IMR-90 (cell line): ENCODE measurements at regions not wholly inside any gene's neighbourhood (a gene's known extent, or its start where the extent isn't known, plus 50 kb on each side); places are given as distances from the start of the nearest gene placed in this dataset.

ENCODE experiments used
- ATAC-seq: fragments of 200-7000 bp; cut with Tn5 transposase; 2 replicates; pipeline ENCODE4 v1.9.1; 2020; ENCODE audit warnings: low read depth, mild to moderate bottlenecking, moderate library complexity
- BruUV-seq: library from RNA; stranded (reverse); fragments of 400-500 nt; replicated peaks from 2 replicates; lab custom pipeline; 2021; lab: Mats Ljungman, UMichigan
- CTCF ChIA-PET: fragments of 300-600 bp; formaldehyde crosslinking; extraction: SDS; loops from one replicate; lab custom pipeline; 2021; ENCODE audit warnings: antibody characterized with exemption; lab: Yijun Ruan, JAX
- POLR2A ChIA-PET: fragments of 300-600 bp; sonication (Branson Sonifier 250); formaldehyde crosslinking; loops from one replicate; lab custom pipeline; 2022; ENCODE audit warnings: antibody characterized with exemption; ENCODE audit not compliant: unreplicated experiment; lab: Charles Lee
- DNase-seq: peaks from one replicate; pipeline ENCODE4 v3.0.0; 2013
- H2AFZ ChIP-seq: replicated peaks from 2 replicates; pipeline ENCODE3; 2013; ENCODE audit warnings: low read length, mild to moderate bottlenecking; ENCODE audit not compliant: poor library complexity
- H2AK5ac ChIP-seq: 2 replicates; pipeline ENCODE4 v1.6.1; 2013; ENCODE audit warnings: low read depth, low read length, inconsistent platforms
- H2AK9ac ChIP-seq: replicated peaks from 2 replicates; pipeline ENCODE3; 2013; ENCODE audit warnings: mild to moderate bottlenecking, low read depth, low read length, moderate library complexity; ENCODE audit not compliant: poor library complexity
- H2BK120ac ChIP-seq: 2 replicates; pipeline ENCODE4 v1.6.1; 2013; ENCODE audit warnings: low read depth, low read length, inconsistent platforms
- H2BK15ac ChIP-seq: 3 replicates; pipeline ENCODE4 v1.6.1; 2013; ENCODE audit warnings: low read depth, low read length, inconsistent platforms
- H2BK20ac ChIP-seq: 2 replicates; pipeline ENCODE4 v1.6.1; 2013; ENCODE audit warnings: low read depth, mild to moderate bottlenecking, inconsistent platforms, low read length, moderate library complexity
- H2BK5ac ChIP-seq: 2 replicates; pipeline ENCODE4 v1.6.1; 2013; ENCODE audit warnings: mild to moderate bottlenecking, low read depth, low read length, inconsistent platforms; ENCODE audit not compliant: poor library complexity, severe bottlenecking
- H3K14ac ChIP-seq: replicated peaks from 2 replicates; pipeline ENCODE4 v1.6.1; 2013; ENCODE audit warnings: low read depth, low read length, inconsistent platforms
- H3K18ac ChIP-seq: 2 replicates; pipeline ENCODE4 v1.6.1; 2013; ENCODE audit warnings: low read depth, low read length, control low read depth
- H3K23ac ChIP-seq: 2 replicates; pipeline ENCODE4 v1.6.1; 2013; ENCODE audit warnings: low read depth, low read length, inconsistent platforms
- H3K27ac ChIP-seq: 2 replicates; pipeline ENCODE4 v1.5.1; 2013; ENCODE audit warnings: mild to moderate bottlenecking, control low read depth, low read length; ENCODE audit not compliant: insufficient read depth
- H3K27me3 ChIP-seq: 2 replicates; pipeline ENCODE4 v1.6.1; 2013; ENCODE audit warnings: low read length; ENCODE audit not compliant: control insufficient read depth, insufficient read depth
- H3K36me3 ChIP-seq: 2 replicates; pipeline ENCODE4 v1.6.1; 2013; ENCODE audit warnings: low read length, mixed read lengths; ENCODE audit not compliant: control insufficient read depth, insufficient read depth
- H3K4ac ChIP-seq: 2 replicates; pipeline ENCODE4 v1.6.1; 2013; ENCODE audit warnings: low read depth, low read length, inconsistent platforms
- H3K4me1 ChIP-seq: 2 replicates; pipeline ENCODE4 v1.6.1; 2013; ENCODE audit warnings: low read length, mixed read lengths; ENCODE audit not compliant: control insufficient read depth, insufficient read depth
- H3K4me2 ChIP-seq: 2 replicates; pipeline ENCODE4 v1.6.1; 2013; ENCODE audit warnings: low read depth, mild to moderate bottlenecking, control low read depth, low read length, moderate library complexity
- H3K4me3 ChIP-seq: 2 replicates; pipeline ENCODE4 v1.5.1; 2013; ENCODE audit warnings: low read depth, mild to moderate bottlenecking, control low read depth, low read length, moderate library complexity; ENCODE audit not compliant: insufficient read depth
- H3K56ac ChIP-seq: 2 replicates; pipeline ENCODE4 v1.6.1; 2013; ENCODE audit warnings: low read length, inconsistent platforms; ENCODE audit not compliant: insufficient read depth; ENCODE audit errors: extremely low read depth
- H3K79me1 ChIP-seq, 2 experiments: 2 replicates each; pipeline ENCODE4 v1.6.1; 2013; ENCODE audit warnings: low read length in 2 of 2, inconsistent platforms in 1 of 2, low read depth in 1 of 2
- H3K9ac ChIP-seq: 2 replicates; pipeline ENCODE4 v1.6.1; 2013; ENCODE audit warnings: low read depth, low read length, control low read depth
- H3K9me1 ChIP-seq: 2 replicates; pipeline ENCODE4 v1.6.1; 2013; ENCODE audit warnings: low read length, inconsistent platforms; ENCODE audit not compliant: insufficient read depth
- H3K9me3 ChIP-seq: 2 replicates; pipeline ENCODE4 v1.6.1; 2013; ENCODE audit warnings: low read length; ENCODE audit not compliant: control insufficient read depth, insufficient read depth
- H4K20me1 ChIP-seq: 2 replicates; pipeline ENCODE4 v1.6.1; 2013; ENCODE audit warnings: low read length, inconsistent platforms; ENCODE audit not compliant: insufficient read depth
- H4K5ac ChIP-seq: 2 replicates; pipeline ENCODE4 v1.6.1; 2013; ENCODE audit warnings: mild to moderate bottlenecking, low read depth, low read length, control low read depth
- H4K8ac ChIP-seq, 2 experiments: 2 replicates each; pipeline ENCODE4 v1.6.1; 2013; ENCODE audit warnings: low read depth in 2 of 2, low read length in 2 of 2, control low read depth in 1 of 2, inconsistent platforms in 1 of 2
- H4K91ac ChIP-seq: 2 replicates; pipeline ENCODE4 v1.6.1; 2013; ENCODE audit warnings: low read depth, low read length, inconsistent platforms; ENCODE audit not compliant: insufficient read depth
- BHLHE40 ChIP-seq: fragments of 150-350 bp; IDR thresholded peaks from 2 replicates; pipeline ENCODE4 v1.6.1; 2016; ENCODE audit warnings: mild to moderate bottlenecking, low read depth, low read length
- CEBPB ChIP-seq: IDR thresholded peaks from 2 replicates; pipeline ENCODE4 v1.6.1; 2012; ENCODE audit warnings: low read depth, low read length, improper control_type of control experiment
- CHD1 ChIP-seq: IDR thresholded peaks from 2 replicates; pipeline ENCODE4 v1.6.1; 2012; ENCODE audit warnings: low read depth, low read length, improper control_type of control experiment
- ELK1 ChIP-seq: fragments of 150-350 bp; IDR thresholded peaks from 2 replicates; pipeline ENCODE4 v1.6.1; 2016; ENCODE audit warnings: low read depth, mild to moderate bottlenecking, low read length, moderate library complexity, borderline replicate concordance
- MAFK ChIP-seq: IDR thresholded peaks from 2 replicates; pipeline ENCODE4 v1.6.1; 2012; ENCODE audit warnings: low read depth, low read length, improper control_type of control experiment
- MAZ ChIP-seq: IDR thresholded peaks from 2 replicates; pipeline ENCODE4 v1.6.1; 2012; ENCODE audit warnings: low read depth, mild to moderate bottlenecking, low read length, improper control_type of control experiment, moderate library complexity, borderline replicate concordance
- MXI1 ChIP-seq: IDR thresholded peaks from 2 replicates; pipeline ENCODE4 v1.6.1; 2012; ENCODE audit warnings: low read depth, mild to moderate bottlenecking, low read length, moderate library complexity, borderline replicate concordance
- NFE2L2 ChIP-seq: fragments of 150-350 bp; IDR thresholded peaks from 2 replicates; pipeline ENCODE4 v1.6.1; 2016; ENCODE audit warnings: low read depth, mild to moderate bottlenecking, low read length
- POLR2A ChIP-seq: IDR thresholded peaks from 2 replicates; pipeline ENCODE4 v1.6.1; 2012; ENCODE audit warnings: mild to moderate bottlenecking, low read depth, low read length
- RAD21 ChIP-seq: IDR thresholded peaks from 2 replicates; pipeline ENCODE4 v1.6.1; 2012; ENCODE audit warnings: low read length, improper control_type of control experiment
- RCOR1 ChIP-seq: IDR thresholded peaks from 2 replicates; pipeline ENCODE4 v1.6.1; 2012; ENCODE audit warnings: mild to moderate bottlenecking, low read length, improper control_type of control experiment; ENCODE audit not compliant: insufficient replicate concordance
- SMC3 ChIP-seq: fragments of 150-350 bp; IDR thresholded peaks from 2 replicates; pipeline ENCODE4 v1.6.1; 2016; ENCODE audit warnings: low read depth, mild to moderate bottlenecking, antibody characterized with exemption, low read length, moderate library complexity
- USF2 ChIP-seq: fragments of 150-350 bp; IDR thresholded peaks from 2 replicates; pipeline ENCODE4 v1.6.1; 2017; ENCODE audit warnings: mild to moderate bottlenecking, antibody characterized with exemption, low read length, low read depth
- WGBS, 2 experiments: methylation state at CpG; one replicate each; pipeline versions ENCODE4 v1.1.5 to v1.1.7; 2013; ENCODE audit warnings: missing lambda C conversion rate in 2 of 2; ENCODE audit not compliant: insufficient read length in 1 of 2; ENCODE audit errors: extremely low coverage in 2 of 2; 5-methylcytosine and 5-hydroxymethylcytosine counted together
- dilution Hi-C: fragments of 300-500 bp; cut with HindIII; formaldehyde crosslinking; loops from one replicate; pipeline ENCODE4 v1.14.3; 2018; ENCODE audit warnings: low sequenced_read_pairs; ENCODE audit not compliant: unreplicated experiment
- in situ Hi-C: fragments of 300-500 bp; cut with MboI; formaldehyde crosslinking; loops from 3 replicates; pipeline ENCODE4 v1.14.3; 2019; ENCODE audit warnings: low sequenced_read_pairs, inconsistent platforms, mixed read lengths
- intact Hi-C: fragments of 100-400 bp; cut with micrococcal nuclease; formaldehyde crosslinking; loops from 2 replicates; pipeline ENCODE4 v1.10.0; 2022
- TF ChIP-seq, protein P1 (sequence below): conservative IDR thresholded peaks from 2 replicates; pipeline ENCODE4 v1.5.1; 2012; ENCODE audit warnings: mild to moderate bottlenecking, low read depth, low read length, improper control_type of control experiment

DNA sequence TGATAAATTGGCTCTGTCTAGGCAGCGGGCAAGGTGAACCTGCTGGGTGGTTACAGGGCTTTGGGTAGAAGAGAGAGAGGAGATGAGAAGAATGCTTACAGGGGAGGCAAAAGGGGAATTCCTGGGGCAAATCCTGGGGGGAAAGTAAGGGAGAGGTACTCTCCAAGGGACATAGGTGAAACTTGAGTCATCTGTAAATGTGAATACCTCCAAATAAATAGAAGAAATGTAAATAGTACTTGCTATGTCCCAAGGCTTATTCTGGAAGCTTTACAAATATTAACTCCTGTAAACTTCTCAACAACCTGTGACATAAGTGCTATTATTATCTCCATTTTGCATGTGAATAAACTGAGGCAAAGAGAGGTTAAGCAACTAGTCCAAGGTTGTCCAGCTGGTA is 57.7 kb upstream of the CDK13 start:
- H4K8ac ChIP-seq, result no peak overlapping the region
- no peak overlapping the region for H3K27ac ChIP-seq
- CTCF ChIA-PET, result interaction anchor here (0.6 kb wide), 1 partner anchor 161 kb away, joined by 3 read pairs; no protein-coding TSS in a partner anchor
- H3K18ac ChIP-seq, result no peak overlapping the region
- no peaks in the 10 kb centered on the region for H3K36me3 ChIP-seq
- H4K91ac ChIP-seq, result no peak overlapping the region
- no peak overlapping the region for H2BK120ac ChIP-seq
- no peaks in the 10 kb centered on the region for H3K9me1 ChIP-seq
- H3K79me1 ChIP-seq, result no peaks in the 10 kb centered on the region
- H2BK15ac ChIP-seq, result no peak overlapping the region
- H3K4me1 ChIP-seq, result no peaks in the 10 kb centered on the region
- POLR2A ChIA-PET, result no interaction called here
- no peak overlapping the region for H3K4me3 ChIP-seq
- H3K9me3 ChIP-seq, result no peaks in the 10 kb centered on the region
- H3K14ac ChIP-seq, result no peak overlapping the region
- no peak overlapping the region for H2BK20ac ChIP-seq
- H2AK9ac ChIP-seq, result no peak overlapping the region
- dilution Hi-C loops, result no loop called here
- H3K4ac ChIP-seq, result no peak overlapping the region
- H4K5ac ChIP-seq, result no peak overlapping the region
- H3K4me2 ChIP-seq, result no peak overlapping the region
- H2AK5ac ChIP-seq, result no peak overlapping the region
- in situ Hi-C loops, result no loop called here
- intact Hi-C loops, result no loop called here
- no TSS peak for BruUV-seq
- H2AFZ ChIP-seq, result no peak overlapping the region
- no peak overlapping the region for H3K9ac ChIP-seq
- H4K20me1 ChIP-seq, result no peaks in the 10 kb centered on the region
- H2BK5ac ChIP-seq, result no peak overlapping the region
- no peak for ATAC-seq
- peaks cover 45% of the 10 kb centered on the region for H3K27me3 ChIP-seq
- no peak overlapping the region for H3K23ac ChIP-seq
- no peak overlapping the region for H3K56ac ChIP-seq
- WGBS, 2 experiments, result 60% methylated on average over 1 of the region's 1 CpG; no CpG with 5 or more reads in 1 of the 2 experiments
- no peak for TF ChIP-seq NFE2L2
- no peak for TF ChIP-seq MAFK
- TF ChIP-seq RAD21, result no peak
- TF ChIP-seq CHD1, result no peak
- TF ChIP-seq SMC3, result no peak
- TF ChIP-seq RCOR1, result no peak
- no peak for TF ChIP-seq BHLHE40
- TF ChIP-seq USF2, result no peak
- TF ChIP-seq MAZ, result no peak
- TF ChIP-seq CEBPB, result no peak
- TF ChIP-seq ELK1, result no peak
- TF ChIP-seq MXI1, result no peak
- no peak for TF ChIP-seq POLR2A
- TF ChIP-seq, protein P1, sequence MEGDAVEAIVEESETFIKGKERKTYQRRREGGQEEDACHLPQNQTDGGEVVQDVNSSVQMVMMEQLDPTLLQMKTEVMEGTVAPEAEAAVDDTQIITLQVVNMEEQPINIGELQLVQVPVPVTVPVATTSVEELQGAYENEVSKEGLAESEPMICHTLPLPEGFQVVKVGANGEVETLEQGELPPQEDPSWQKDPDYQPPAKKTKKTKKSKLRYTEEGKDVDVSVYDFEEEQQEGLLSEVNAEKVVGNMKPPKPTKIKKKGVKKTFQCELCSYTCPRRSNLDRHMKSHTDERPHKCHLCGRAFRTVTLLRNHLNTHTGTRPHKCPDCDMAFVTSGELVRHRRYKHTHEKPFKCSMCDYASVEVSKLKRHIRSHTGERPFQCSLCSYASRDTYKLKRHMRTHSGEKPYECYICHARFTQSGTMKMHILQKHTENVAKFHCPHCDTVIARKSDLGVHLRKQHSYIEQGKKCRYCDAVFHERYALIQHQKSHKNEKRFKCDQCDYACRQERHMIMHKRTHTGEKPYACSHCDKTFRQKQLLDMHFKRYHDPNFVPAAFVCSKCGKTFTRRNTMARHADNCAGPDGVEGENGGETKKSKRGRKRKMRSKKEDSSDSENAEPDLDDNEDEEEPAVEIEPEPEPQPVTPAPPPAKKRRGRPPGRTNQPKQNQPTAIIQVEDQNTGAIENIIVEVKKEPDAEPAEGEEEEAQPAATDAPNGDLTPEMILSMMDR, result no peak
- DNase-seq, result no peak
